Choroid plexus epithelial cell (primary cell): ENCODE measurements at regions not wholly inside any gene's neighbourhood (a gene's known extent, or its start where the extent isn't known, plus 50 kb on each side); places are given as distances from the start of the nearest gene placed in this dataset.

Experiments
- DNase-seq: peaks from one replicate; pipeline ENCODE4 v3.0.0-alpha.2; 2010; ENCODE audit warnings: low read depth
- H3K4me3 ChIP-seq: 2 replicates; pipeline ENCODE4 v1.5.1; 2011; ENCODE audit warnings: low read depth, mild to moderate bottlenecking, control low read depth, low read length, moderate library complexity
- TF ChIP-seq, protein P1 (sequence below): conservative IDR thresholded peaks from 2 replicates; pipeline ENCODE4 v1.5.1; 2011; ENCODE audit warnings: low read depth, mild to moderate bottlenecking, control low read depth, inconsistent platforms, low read length, moderate library complexity

DNA sequence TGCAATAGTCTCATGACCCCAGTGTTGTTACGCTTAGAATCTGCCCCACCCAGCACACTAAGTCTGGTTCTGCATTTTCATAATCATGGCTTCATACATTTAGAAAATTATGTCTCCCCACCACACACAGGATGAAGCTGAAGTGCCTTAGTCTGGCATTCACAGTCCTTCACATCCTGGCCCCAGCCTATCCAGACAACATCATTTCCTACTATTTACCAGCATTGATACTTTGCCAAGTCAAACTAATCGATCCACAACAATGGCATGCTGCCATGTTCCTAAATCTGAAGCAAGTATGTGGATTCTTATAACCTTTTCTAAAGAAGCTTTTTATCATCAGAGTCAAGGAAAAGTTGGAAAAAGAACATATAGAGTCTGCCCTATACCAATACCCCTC is 132.4 kb upstream of the FBXL4 start:
- TF ChIP-seq, protein P1, sequence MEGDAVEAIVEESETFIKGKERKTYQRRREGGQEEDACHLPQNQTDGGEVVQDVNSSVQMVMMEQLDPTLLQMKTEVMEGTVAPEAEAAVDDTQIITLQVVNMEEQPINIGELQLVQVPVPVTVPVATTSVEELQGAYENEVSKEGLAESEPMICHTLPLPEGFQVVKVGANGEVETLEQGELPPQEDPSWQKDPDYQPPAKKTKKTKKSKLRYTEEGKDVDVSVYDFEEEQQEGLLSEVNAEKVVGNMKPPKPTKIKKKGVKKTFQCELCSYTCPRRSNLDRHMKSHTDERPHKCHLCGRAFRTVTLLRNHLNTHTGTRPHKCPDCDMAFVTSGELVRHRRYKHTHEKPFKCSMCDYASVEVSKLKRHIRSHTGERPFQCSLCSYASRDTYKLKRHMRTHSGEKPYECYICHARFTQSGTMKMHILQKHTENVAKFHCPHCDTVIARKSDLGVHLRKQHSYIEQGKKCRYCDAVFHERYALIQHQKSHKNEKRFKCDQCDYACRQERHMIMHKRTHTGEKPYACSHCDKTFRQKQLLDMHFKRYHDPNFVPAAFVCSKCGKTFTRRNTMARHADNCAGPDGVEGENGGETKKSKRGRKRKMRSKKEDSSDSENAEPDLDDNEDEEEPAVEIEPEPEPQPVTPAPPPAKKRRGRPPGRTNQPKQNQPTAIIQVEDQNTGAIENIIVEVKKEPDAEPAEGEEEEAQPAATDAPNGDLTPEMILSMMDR = no peak
- no peak overlapping the region for H3K4me3 ChIP-seq
- no peak for DNase-seq

DNA sequence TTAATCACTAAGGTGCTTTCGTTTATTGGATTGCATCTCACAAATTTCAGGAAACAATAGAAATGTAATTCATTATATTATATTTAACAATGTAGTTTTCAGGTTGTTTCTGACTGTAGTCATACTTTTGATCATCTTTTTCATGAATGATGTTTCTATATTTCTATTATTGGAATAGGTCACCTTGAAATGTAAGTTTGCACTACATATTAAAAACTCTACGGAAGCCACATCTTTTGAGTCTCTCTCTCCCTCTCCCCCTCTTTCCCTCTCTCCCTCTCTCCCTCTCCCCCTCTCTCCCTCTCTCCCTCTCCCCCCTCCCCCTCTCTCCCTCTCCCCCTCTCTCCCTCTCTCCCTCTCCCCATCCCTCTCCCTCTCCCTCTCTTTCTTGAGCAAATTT is 131.3 kb upstream of the FBXL4 start:
- H3K4me3 ChIP-seq = no peak overlapping the region
- DNase-seq = no peak
- TF ChIP-seq, protein P1 = no peak

DNA sequence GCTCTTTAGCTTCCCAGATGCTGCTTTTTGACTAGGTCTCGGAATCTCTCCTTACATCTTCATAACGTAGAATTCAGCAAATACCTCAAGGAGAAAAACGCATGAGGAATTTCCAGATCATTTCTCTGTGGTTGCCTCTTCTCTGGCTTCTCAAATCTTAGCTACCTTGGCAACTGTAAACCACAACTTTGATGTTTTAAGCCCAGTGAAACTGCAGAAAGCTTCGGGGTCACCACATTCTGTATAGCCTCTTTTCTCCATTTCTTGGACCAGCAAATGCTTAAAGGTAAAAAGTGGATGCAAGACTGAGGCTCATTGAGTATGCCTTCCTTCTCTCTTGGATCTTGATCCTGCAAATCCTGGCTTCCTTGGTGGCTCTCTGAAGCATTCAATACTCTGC is 125.5 kb upstream of the FBXL4 start:
- no peak overlapping the region for H3K4me3 ChIP-seq
- TF ChIP-seq, protein P1 = no peak
- DNase-seq = no peak

DNA sequence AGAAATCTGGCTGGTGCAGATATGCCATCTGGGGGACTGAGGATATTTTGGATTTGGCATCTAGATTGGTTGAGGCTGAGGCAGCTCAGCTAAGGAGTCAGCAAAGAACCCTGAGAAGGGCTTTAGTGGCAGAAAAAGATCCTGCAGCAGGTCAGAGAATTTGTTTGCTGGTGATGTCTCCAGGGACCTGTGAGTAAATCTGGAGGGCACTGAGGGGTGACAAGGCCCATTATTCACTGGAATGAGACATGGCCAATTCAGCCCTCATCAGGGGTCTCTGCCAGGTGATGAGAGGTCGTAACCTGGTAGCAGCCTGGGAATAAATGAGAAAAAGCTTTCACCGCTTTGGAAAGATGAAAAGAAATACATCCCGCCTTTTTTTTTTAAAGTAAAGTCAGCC is 118.3 kb upstream of the FBXL4 start:
- H3K4me3 ChIP-seq = no peak overlapping the region
- DNase-seq = no peak
- TF ChIP-seq, protein P1 = no peak

DNA sequence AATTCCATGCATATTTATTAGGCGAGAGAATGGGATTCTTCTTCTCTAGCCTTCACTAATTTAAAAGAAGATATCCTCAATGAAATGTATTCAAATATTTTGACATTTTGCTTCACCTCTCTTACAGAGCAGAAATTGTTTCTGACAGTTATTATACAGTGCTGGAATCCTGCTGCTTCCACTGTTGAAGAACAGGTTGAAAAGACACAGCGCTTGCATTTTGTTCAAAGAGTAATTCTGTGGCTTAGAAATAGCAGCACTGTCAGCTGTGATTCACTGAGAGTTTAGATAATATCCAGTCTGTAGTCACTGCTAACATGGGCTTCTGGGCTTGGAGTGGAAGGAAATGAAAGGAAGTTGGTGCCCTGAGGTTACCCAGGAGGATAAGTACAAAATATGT is 117.1 kb upstream of the FBXL4 start:
- no peak overlapping the region for H3K4me3 ChIP-seq
- TF ChIP-seq, protein P1 = no peak
- DNase-seq = no peak

DNA sequence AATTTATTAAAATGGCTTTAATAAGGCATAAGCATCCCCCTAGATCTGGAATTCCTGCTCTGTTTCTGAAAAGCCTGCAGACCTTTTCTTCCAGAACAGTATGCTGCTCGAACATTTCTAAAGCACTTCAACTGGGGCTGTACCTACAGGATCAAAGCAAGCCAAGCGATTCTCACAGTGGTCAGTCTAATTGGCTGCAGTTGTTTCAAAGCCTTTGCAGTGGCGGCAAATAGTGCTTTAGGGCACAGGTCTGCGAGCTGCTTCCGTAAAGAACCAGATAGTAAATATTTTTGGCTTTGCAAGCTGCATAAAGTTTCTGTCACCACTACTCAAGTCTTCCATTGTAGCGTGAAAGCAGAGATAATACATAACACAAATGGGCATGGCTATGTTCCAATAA is 88.9 kb upstream of the FBXL4 start:
- no peak overlapping the region for H3K4me3 ChIP-seq
- DNase-seq = no peak
- TF ChIP-seq, protein P1 = no peak

DNA sequence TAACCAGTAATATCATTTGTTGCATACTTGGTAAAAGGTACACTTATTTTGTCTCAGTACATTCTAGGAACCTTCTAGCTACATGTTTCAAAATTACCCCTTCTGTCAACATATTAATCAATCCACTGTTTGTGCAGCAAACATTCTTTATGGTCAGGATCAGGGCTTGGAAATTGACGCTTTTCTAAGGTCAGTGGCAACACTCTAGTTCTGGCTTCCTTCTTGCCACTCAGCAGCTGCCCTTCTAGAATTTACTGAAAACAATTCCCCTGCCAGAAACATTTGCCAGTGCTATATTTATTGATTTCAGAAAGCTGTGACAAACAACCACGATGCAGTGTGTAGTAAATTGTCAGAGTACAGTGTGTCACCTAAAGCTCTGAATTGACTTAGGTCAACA is 84.7 kb upstream of the FBXL4 start:
- no peak overlapping the region for H3K4me3 ChIP-seq
- TF ChIP-seq, protein P1 = no peak
- DNase-seq = no peak
